ENCODE measurements at regions not wholly inside any gene's neighbourhood (a gene's known extent, or its start where the extent isn't known, plus 50 kb on each side); places are given as distances from the start of the nearest gene placed in this dataset.

DNA sequence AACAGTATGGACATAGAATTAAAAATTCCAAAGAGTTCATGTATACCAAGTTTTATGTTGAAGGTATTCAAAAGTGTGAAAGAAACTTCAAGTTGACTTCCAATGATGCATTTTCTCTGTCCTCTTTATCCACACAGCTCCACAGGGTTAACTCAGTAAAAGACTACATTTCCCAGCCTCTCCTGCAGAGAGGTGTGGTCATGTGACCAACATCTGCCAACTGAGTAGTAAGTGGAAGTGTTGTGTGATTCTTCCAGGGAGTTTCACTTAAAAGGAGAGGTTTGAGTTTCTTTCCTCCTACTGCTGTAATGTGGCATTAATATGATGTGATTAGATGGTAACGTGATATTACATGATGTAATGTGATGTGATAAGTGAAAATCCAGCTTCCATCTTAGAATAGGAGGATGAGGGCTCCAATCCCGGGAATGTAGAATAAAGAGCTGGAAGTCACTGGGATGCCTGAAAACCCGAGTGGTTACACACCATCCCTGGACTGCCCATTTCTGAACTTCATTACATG, 280.6 kb downstream of the ARRDC4 start:
- Histone ChIP-seq H3K4me3 (no peak overlapping the region), H3K4me2 (peak overlapping the region; percentile 8; the same call in 1 of the 3 replicates), H3K27ac (no peak overlapping the region), H3K4me1 (no peaks in the 10 kb centered on the region), H3K9me3 (no peaks in the 10 kb centered on the region)
- under 1% methylated on average over 3 of the region's 3 CpGs for WGBS (ENCODE audit: missing lambda C conversion rate)
- ATAC-seq: peak in 1 of 2 experiments; percentile 61; a peak in 3 of 6 replicates
- POLR2A ChIA-PET: no interaction called here
- no peak for DNase-seq (ENCODE audit: low read depth in 1 of 2, low spot score in 1 of 2)
- CTCF ChIA-PET: interaction anchor here (0.8 to 1.2 kb wide), 4 partner anchors 9 to 342 kb away, joined by 3 read pairs; no protein-coding TSS in a partner anchor
- FAIRE-seq: no peak
- TF ChIP-seq POLR2AphosphoS2 (conservative IDR thresholded peaks at IDR 0.05; ENCODE audit: low read length) (no peak), USF2 (IDR thresholded peaks at IDR 0.05) (peak; percentile 48; the same call in 1 of the 2 replicates), CTCF (IDR thresholded peaks at IDR 0.05) (no peak), PHF8 (IDR thresholded peaks at IDR 0.05; ENCODE audit: borderline replicate concordance, low read depth) (no peak), NR3C1 (IDR thresholded peaks at IDR 0.05) (no peak), FOSL2 (IDR thresholded peaks at IDR 0.05) (no peak), FOSL2 (CRISPR knock-in tag; IDR thresholded peaks at IDR 0.05) (no peak)

- H3K4me1 ChIP-seq: no peaks in the 10 kb centered on the region
- no peak overlapping the region for H3K4me2 ChIP-seq
- H3K4me3 ChIP-seq: no peak overlapping the region
- no peak overlapping the region for H3K27ac ChIP-seq
- ChIA-PET POLR2A (no interaction called here), CTCF (interaction anchor here (1.2 kb wide), 1 partner anchor 11 kb away, joined by 3 read pairs; no protein-coding TSS in a partner anchor)
- TF ChIP-seq HOXB13 (CRISPR knock-in tag; IDR thresholded peaks at IDR 0.05; ENCODE audit: low read depth) (no peak), KDM1A (IDR thresholded peaks at IDR 0.05; ENCODE audit: low read depth) (no peak), ESRRA (IDR thresholded peaks at IDR 0.05; ENCODE audit: borderline replicate concordance, low read length) (no peak), MAZ (IDR thresholded peaks at IDR 0.05; ENCODE audit: borderline replicate concordance, low read depth, low read length) (no peak), BCL3 (IDR thresholded peaks at IDR 0.05) (no peak), USF2 (IDR thresholded peaks at IDR 0.05) (no peak), MAX (IDR thresholded peaks at IDR 0.05) (no peak), ELK1 (IDR thresholded peaks at IDR 0.05; ENCODE audit: low read depth, low read length) (no peak), HOXA7 (CRISPR knock-in tag; IDR thresholded peaks at IDR 0.05) (no peak), TP53 (CRISPR knock-in tag; IDR thresholded peaks at IDR 0.05) (no peak), EP300 (IDR thresholded peaks at IDR 0.05) (no peak), CHD2 (IDR thresholded peaks at IDR 0.05; ENCODE audit: low read length, partially characterized antibody) (no peak), JUNB (IDR thresholded peaks at IDR 0.05) (no peak)
- 0% methylated on average over 2 of the region's 2 CpGs for WGBS (ENCODE audit: missing lambda C conversion rate)
- H3K9me3 ChIP-seq: peaks cover 7% of the 10 kb centered on the region; the same call in 1 of the 3 replicates
- DNase-seq (ENCODE audit: low read depth in 1 of 2, low spot score in 1 of 2) (no peak), ATAC-seq (no peak), FAIRE-seq (no peak)
Observed at GRCh38 chr15:98257290-98257689, 296.8 kb downstream of the ARRDC4 start.

All from A549 (cell line).